HG02571 (cell line): ENCODE measurements at regions not wholly inside any gene's neighbourhood (a gene's known extent, or its start where the extent isn't known, plus 50 kb on each side); places are given as distances from the start of the nearest gene placed in this dataset.
"Not testable (repeated sequence)": the region's sequence is repeated elsewhere in the genome, so short reads cannot be mapped to it uniquely, and the experiment has no call there.

ENCODE experiments used
- ATAC-seq: cut with Tn5 transposase; IDR thresholded peaks from one replicate; pipeline ENCODE4 v1.9.1; 2021; ENCODE audit warnings: mild to moderate bottlenecking, moderate library complexity; ENCODE audit not compliant: unreplicated experiment

DNA sequence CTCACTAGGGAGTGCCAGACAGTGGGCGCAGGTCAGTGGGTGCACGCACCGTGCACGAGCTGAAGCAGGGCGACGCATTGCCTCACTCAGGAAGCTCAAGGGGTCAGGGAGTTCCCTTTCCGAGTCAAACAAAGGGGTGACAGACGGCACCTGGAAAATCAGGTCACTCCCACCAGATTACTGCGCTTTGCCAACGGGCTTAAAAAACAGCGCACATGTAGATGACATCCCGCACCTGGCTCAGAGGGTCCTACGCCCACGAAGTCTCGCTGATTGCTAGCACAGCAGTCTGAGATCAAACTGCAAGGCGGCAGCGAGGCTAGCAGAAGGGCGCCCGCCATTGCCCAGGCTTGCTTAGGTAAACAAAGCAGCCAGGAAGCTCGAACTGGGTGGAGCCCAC lies 428.5 kb upstream of the SLC39A10 start:
- ATAC-seq, result not testable (repeated sequence)

DNA sequence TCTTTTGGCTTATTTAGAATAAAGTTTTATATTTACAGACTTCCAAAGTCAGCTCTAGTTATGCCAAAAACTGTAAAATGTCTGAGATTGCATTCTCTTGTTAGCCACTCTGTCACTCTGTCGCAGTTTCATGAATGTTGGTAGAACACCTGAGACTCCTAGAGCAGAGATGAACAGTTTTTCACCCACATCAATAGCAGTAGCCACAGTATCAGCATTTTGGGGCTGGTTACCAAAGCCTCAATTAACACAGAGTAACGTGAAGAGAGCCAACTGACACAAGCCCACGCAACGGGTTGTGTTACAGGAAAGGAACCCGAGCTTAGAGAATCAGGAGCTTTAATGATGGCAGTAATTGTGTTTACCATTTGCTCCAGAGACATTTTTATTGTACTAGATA lies 443.0 kb upstream of the SLC39A10 start:
- no peak for ATAC-seq

DNA sequence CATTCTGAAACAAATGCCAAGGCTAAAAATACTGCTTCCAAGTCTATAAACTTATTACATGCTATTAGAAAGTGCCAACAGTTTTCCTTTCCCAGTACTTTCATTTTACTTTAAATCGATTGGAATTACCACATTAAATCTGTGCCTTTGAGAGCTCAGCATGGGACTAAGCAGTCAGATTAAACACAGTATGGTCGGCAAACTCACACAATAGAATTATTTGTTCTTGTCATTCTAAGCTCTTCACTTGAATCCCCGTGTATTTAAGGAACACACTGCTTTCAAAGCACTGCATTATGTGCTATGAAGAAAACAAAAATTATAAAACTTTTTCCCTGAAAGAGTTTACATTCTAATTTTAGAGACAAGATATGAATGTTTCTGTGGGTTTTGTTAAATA lies 444.4 kb upstream of the SLC39A10 start:
- no peak for ATAC-seq

DNA sequence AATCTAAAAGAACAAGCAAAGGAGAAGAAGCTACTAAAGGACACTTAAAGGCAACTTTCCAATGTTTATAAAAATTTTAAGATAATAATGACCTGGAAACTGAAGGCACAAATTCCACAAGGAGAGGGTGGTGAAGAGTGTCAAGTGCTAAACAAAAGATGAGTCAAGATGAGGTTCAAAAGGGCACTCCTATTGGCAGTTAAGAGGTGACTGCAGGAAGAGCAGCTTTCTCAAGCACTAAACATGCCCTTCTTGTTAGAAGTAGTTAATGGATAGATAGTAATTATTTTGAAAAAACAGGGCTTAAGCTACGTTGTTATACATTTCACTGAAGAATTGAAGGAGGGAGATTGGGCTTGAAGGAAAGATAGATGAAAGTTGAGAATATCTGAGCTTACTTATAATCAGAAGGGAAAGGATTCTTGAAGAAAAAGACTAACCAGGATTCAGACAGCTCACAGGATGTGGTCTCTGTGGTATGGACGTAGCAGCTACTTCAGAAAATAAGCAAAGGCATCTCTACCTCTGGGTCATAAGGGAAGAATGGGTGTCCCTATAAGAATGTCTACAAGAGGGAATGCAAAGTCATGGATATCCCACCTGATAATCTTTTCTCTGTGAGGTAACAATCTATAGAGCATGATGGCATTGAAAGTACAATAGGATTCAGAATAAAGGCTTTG lies 454.7 kb upstream of the SLC39A10 start:
- ATAC-seq, result no peak

DNA sequence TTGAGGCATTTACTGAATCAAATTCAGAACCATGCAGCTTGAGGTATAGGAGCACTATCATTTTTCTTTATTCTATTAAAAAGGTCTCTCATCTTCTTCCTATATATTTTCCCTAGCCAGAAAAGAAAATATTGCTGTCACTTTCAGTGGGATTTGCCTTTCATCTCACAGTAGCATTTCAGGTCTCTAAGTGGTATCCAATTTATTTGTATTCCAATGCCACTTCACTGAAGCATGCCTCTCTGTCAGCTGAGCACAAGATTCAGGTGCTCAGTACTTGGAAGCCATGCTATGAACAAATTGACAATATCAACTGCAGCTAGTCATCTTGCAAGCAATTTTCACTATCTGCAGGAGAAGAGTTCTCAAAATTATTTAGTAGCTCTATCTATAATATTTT lies 457.2 kb upstream of the SLC39A10 start:
- ATAC-seq, result no peak

DNA sequence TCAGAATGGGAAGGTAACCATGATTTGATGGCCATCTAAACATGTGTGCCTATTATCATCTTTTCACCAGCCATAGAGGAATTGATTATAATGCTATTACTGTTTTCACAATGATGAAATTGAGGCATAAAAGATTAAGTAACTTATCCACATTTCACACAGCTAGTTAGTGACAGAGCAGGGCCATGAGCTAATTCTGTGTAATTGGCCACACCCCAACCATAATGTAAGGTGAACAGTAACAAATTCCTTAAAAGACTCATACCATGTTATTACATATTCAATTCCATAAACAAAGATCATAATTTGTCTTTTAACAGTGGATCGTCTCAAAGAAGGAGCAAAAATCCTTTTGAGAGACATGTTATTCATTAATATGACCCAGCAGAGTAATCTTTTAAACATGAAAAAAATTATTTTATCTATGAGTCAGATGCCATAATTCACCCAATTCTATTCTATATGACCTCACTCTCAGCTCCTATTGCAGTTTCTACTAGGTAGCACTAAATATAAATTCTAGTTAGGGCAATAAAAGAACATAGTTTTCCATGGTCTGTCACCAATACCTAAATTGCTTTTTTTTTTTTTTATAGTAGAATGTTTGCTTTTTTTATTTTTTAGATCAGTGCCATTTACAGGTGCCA lies 475.8 kb upstream of the SLC39A10 start:
- no peak for ATAC-seq

DNA sequence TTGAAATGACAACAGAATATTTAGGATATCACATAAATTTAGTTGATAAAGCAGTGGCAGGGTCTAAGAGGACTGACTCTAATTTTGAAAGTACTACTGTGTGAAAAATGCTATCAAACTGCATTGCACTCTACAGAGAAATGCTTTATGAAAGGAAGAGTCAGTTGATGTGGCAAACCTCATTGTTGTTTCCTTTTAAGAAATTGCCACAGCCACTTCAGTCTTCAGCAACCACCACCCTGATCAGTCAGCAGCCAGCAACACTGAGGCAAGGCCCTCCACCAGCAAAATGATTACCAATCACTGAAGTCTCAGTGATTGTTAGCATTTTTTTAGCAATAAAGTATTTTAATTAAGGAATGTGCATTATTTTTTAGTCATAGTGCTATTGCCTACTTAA lies 488.7 kb upstream of the SLC39A10 start:
- no peak for ATAC-seq

DNA sequence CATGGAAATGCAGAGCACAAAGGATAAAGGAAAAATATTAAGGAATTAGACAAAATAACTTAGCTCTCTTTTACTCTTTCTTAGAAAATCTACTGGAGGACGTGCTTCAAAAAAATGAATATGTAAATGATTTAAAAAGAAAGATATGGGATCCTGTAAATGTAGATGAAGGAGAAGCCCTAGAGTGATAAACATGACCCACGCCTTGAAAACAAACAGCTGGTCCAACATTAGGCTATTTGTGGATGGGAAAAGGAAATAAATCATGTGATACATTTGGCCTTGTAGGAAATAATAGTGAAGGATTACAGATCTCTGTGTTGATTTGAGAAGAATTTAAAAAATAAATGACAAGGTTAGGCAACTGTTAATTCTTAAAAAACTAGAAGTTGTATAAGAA lies 492.1 kb upstream of the SLC39A10 start:
- ATAC-seq, result no peak

DNA sequence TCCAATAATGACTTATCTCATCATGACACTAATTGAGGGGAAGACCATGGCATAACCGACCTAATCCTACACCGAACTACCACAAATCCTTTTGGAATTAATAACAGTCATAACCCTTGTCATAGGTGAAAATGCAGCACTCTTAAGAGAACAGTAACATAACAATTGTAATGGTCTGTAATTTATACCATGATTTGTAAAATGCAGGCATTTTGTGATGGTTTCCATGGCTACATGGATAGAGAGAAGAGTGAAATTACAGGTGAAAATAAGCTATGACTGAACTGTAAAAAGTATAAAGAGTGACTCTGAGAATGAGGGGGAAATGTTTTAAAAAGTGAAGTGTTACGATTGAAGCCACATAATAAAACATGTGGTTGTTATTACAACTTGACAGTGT lies 494.1 kb upstream of the SLC39A10 start:
- ATAC-seq, result no peak

DNA sequence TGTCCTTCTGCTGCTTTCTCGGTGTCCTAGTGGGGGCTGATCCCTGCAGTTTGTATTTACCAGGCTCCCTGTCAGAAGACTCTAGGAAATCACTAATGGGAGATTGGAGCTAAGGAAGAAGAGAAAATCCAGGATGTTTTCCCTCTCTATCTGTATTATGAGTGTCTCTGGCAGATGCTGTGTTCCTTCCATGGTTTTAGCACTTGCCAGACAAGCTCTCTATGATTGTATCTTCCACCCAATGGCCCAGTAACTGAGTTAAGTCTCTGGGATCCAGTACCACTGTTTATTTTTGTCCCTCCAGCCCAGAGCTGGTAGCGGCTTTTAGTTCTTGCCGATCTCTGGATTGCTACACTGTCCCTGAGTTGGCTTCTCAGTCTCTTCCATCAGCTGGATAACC lies 494.8 kb upstream of the SLC39A10 start:
- no peak for ATAC-seq

DNA sequence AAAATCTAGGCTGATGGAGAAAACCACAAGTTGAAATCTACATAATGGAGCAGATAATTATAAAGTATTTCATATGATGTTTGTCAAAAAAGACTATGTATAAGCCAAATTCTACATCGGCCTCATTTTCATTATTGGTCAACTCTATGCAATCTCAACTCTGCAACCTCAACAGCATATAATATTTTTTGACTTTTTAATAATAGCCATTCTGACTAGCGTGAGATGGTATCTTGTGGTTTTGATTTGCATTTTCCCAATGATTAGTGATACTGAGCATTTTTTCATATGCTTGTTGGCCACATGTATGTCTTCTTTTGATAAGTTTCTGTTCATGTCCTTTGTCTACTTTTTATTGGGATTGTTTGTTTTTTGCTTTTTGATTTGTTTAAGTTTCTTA lies 496.1 kb upstream of the SLC39A10 start:
- no peak for ATAC-seq

DNA sequence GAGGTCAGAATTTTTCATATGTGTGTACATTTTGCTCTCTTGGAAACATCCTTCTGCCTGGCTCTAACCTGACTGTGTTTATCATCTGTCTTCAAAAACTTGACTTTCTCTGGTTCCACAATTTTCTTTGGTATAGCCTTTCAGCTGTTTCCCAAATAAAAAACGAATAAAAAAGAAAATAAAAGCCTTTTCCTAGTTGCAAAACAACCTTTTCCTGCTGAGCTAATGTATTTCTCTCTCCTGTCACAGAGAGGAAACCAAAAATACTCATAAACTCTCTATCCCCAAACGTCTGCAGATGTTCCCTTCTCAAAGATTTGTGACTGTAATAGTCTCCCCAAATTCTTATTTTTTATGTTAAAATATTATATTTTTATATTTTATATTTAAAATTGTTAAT lies 505.3 kb upstream of the SLC39A10 start:
- no peak for ATAC-seq

DNA sequence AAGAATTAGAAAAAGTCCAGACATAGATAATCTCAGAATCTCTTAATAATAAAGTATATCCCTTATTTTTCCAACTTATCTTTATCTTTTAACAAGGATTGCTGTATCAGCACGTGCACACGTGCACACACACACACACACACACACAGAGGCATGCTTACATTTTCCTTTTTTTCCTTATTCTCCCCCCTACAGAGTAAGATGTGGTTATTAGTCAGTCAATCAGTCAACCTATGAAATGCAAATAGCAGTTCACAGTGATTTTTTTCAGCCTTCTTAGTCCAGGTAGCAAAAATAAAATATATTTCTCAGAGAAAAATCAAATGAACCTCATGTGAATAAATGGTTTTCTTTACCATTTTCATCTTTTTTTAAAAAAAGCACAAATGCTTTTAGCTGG lies 506.2 kb upstream of the SLC39A10 start:
- ATAC-seq, result no peak

DNA sequence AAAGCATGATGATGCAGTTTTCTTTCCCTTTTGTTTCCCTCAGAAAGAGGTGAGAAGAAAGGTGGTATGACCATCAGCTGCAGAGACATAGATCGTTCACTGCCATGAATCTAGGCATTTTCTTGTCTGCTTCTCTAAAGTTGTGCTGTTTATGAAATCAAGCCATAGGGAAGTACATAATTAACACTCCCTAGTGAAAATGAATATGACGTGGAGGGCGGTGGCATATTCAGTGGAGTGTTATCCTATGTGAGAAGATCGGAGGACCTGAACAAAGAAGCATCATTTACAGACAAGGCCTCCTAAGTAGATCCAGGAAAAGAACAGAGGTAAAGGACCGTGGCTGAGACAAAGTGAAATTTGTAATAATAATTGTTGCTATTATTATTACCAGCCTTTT lies 509.0 kb upstream of the SLC39A10 start:
- no peak for ATAC-seq

DNA sequence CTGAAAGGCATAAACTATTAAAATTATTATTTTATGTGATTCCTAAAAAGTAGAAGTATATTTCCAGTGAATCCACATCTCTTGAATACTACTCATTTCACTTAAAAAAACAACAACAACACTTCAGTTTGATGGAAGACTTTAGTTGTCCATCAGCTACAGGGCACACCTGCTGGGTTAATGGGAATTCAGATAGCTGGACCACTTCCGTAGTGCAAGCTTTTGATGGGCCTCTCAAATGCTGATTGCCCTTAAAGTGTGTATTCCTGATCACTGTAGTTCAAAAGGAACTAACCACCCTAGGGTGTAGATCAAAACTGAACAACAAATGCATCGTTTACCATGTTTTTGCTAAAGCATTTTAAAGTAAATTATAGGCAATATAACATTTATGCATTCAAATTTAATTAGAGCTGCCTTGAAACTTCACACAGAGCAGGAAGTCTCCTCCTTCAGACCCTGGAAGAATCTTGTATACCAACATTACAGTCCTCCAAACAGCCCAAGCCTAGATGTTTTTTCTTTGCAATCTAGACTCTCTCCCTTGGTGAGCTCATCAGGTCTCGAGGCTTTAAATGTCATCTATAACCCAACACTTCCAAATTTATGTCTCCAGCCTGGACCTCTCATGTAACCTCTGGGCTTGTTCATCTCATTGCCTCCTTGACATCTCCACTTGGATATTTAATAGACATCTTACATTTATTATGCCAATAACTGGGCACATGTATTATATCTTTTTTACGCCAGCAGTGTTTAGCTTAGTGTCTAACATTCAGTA lies 510.1 kb upstream of the SLC39A10 start:
- no peak for ATAC-seq

DNA sequence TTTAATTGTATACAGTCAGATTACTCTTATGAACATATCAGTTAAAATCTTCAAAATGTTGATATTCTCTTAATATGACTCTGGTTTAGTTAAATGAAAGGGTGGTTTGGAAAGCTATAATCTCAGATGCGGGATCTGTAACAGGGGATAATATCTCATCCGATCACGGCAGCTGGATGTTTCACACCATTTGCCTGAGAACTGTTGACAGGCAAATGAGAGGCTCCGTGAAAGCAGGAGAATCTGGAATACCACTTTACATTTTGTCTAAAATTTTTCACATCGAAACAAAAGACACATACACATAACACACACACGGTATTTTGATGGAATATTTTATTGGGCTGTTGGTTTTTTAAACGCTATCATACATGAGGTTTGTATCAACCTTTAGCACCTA lies 518.6 kb upstream of the SLC39A10 start:
- no peak for ATAC-seq

DNA sequence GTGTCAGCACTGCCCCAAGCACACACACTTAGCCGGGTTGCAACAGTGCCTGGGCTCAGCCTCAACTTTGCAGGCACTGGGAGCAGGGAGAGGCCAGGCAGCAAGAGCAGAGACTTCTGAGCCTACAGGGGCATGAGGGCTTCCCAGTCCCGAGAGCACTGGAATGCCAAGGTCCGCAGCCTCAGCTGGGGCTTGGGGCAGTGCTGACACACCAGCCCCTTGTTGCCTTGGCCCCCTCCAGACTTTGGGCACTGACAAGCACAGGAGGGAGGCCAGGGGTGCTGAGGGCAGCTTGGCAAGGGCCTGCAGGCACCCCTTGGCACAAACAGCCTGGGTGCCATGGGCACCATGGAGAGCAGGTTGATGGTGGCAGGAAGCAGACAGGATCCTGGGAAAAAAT lies 531.1 kb upstream of the SLC39A10 start:
- not testable (repeated sequence) for ATAC-seq

DNA sequence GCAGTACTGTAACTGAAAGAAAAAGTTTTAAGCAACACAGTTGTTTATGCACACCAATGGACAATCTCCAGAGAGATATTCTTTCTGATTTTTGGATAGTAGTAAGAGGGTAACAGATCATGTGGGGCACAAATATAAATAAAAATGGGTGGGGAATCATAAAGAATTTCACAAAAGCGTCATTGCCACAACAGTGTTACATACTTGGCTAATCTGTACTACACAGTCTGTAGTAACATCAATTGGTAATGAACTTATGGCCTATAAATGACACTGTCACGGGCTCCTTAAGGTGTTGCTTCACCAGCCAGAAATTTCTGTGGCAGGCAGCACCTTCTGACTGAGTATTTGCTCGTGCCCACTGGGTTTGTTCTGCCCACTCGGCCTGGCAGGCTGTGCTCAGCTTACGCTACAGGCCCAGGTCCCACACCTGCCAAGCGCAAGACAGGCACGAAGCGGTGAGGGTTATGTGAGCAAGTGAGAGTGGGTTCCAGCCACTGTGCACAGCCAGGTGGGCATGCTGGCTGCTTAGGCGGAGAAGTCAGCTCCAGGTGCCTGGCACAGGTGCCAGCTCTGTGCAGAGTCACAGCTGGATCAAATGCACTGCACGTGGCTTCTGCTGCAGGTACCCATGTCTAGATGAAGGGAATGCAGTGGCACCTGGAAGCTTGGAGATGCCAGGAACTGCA lies 532.5 kb upstream of the SLC39A10 start:
- ATAC-seq, result no peak

DNA sequence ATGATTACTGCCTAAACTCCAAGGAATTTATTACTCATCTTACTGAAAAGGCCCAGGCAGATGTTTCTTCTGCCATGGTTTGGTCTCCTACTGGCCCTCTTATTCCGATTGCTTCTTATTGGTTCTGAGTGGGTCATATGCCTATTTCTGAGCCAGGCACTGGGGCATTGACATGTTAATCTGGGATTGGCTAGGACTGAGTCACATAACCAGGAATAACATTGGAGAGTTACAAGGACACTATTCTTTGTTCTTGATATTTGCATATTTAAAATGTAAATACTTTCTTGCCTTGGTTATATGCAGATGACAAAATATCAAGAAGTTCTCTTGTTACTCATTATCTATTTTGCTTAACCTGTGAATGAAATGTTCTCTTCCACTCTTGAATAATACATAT lies 534.4 kb upstream of the SLC39A10 start:
- ATAC-seq, result no peak

DNA sequence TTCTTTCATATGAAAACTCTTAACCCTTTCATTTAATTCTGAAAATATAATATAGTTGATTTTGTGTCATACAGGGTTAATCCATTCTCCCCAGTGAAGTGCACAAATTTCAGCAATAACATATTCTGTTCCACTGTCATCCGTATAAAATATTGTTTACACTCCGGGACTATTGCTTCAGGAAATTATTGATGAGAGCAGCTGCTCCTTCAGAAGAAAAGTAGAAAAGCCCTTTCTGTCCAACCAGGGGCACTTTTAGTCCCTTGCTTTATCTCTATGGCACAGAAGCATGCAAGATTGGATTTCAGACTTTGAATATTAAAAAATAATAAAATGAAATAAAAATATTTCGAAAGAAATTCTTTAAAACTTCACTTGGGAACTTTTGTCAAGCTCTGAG lies 535.7 kb upstream of the SLC39A10 start:
- ATAC-seq, result no peak

DNA sequence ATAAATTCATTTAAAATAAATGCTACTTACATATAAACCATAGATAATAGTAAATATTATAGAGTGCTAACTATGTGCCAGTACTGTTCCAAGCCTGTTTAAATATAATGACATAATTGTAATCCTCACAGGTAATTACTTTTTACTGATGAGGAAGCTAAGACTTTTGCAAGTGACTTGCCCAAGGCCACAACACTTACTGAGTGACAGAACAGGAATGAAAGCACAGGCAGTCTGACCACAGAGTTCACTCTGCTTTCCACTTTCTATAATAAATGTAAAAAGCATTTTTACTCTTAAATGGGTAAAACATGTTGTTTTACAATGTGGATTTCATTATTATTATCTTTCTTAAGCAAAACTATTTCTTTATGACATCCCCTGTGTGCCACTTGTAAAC lies 537.8 kb upstream of the SLC39A10 start:
- no peak for ATAC-seq

DNA sequence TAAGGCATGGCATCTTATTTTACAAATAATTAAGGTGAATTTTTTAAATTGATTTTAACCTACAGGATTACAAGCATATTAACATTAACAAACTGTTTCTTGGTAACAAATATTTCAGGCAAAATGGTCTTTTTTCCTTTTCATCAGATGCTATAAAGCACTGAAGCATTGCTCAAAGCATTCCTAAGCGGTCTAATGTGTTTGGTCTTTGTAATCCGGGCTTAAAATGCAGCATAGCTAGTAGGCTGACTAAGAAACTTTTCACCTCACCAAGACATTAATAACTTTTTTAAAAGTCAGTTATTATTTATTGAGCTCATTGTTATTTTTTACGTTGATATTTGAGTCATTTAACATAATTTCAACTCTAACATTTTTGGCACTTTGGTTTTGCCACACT lies 538.8 kb upstream of the SLC39A10 start:
- no peak for ATAC-seq
